GM13977 (cell line): ENCODE measurements at regions not wholly inside any gene's neighbourhood (a gene's known extent, or its start where the extent isn't known, plus 50 kb on each side); places are given as distances from the start of the nearest gene placed in this dataset.

Experiments used
- DNase-seq: peaks from one replicate; pipeline ENCODE4 v3.0.0; 2012; ENCODE audit warnings: low spot score
- CTCF ChIP-seq: IDR thresholded peaks from 2 replicates; pipeline ENCODE4 v1.5.1; 2012; ENCODE audit warnings: mild to moderate bottlenecking, control low read depth; ENCODE audit not compliant: insufficient read depth; ENCODE audit errors: extremely low read depth, missing control alignments
- in situ Hi-C: fragments of 300-500 bp; cut with MboI; formaldehyde crosslinking; loops from one replicate; pipeline ENCODE4 v1.12.0; 2022; ENCODE audit warnings: low sequenced_read_pairs, low pct_unique_long_range_greater_than_20kb, mixed read lengths, inconsistent platforms; ENCODE audit not compliant: unreplicated experiment

DNA sequence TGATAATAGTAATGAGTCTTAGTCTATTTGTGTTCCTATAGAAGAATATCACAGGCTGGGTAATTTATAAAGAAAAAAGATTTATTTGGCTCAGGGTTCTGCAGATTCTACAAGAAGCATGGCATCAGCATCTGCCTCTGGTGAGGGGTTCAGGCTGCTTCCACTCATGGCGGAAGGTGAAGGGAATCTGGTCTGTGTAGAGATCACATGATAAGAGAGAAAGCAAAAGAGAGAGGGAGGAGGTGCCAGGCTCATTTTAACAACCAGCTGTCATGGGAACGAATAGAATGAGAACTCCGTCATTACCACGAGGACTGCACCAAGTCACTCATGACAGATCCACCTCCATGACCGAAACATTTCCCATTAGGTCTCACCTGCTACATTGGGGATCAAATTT is 664.0 kb upstream of the SGO1 start:
- TF ChIP-seq CTCF: no peak
- in situ Hi-C loops: no loop called here
- DNase-seq: no peak

GRCh38 chr3:20846832-20847231 is 660.8 kb upstream of the SGO1 start:
- in situ Hi-C loops: no loop called here
- TF ChIP-seq CTCF: no peak
- DNase-seq: no peak

DNA sequence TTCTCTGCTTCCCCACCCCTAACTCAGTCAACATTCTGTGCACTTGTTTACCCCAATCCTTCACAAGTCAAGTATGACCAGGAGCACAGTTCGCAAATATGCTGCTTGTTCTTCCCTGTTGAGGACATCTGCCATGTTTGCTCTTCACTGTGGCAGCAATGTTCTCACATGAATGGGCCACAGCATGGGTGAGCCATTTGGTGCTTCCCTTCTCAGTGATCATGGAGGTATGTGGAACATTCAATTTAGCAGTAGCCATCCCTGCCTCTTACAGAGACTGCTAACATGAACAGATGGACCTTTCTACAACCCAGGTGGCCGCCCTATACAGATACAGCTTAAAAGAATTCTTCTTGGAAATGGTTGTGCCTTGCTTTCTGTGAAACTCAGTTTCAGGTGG is 660.1 kb upstream of the SGO1 start:
- in situ Hi-C loops: no loop called here
- no peak for DNase-seq
- TF ChIP-seq CTCF: no peak

DNA sequence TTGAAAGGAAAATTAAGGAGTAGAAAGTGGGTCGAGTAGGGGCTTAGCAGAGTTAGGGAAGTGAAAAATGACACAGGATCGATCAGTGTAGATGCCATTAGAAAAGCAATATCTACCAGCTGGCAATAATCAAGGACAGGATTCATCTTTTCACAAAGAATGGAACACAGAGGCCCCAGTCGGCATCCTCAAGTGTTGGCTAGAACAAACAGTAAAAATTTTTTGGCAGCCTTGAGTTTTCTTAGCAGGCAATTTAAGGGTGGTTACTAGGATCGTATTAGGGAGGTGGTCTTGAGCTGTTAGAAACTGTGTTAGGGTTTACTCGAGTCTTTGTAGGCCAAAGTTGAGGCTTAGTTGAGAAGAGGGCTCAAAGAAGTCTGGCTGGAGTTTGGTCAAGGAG is 658.8 kb upstream of the SGO1 start:
- in situ Hi-C loops: no loop called here
- no peak for DNase-seq
- no peak for TF ChIP-seq CTCF

DNA sequence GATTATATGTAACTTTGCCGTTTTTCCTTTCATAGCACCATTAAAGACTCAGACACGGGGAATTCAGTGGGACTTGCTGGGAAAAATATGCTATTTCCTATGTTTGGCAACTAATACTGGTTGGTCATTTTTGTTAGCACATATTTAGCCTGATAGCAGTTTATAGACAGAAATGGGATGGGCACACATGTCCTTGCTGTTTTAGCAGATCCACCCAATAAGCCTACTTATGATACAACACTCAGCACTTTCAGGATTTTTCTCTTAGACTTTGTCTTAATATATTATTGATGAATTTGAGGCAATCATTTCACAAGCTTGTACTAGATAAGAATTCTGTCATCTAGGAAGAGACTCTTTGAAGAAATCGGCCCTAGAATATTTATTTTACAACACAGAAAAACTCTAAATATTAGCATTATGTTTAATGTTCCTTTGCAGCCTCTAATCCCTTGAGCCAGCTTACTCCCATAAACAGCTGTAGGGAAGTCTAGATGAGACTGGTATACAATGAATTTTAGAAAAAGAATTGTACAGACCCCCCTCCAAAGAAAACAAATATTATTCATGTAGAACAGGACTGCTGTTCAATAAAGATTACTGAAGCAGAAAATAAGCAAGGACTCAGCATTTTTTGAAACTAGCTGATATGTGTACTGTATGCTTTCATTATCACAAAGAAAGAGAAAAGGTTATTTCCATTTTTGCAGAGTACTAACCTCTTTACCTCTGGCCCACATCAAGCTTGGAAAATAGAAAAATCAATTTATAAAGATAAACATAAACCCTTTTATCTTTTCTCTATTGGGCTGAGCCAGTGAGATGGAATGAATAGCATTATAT is 656.8 kb upstream of the SGO1 start:
- no peak for TF ChIP-seq CTCF
- in situ Hi-C loops: no loop called here
- no peak for DNase-seq

GRCh38 chr3:20842002-20842401 is 656.0 kb upstream of the SGO1 start:
- in situ Hi-C loops: no loop called here
- DNase-seq: no peak
- TF ChIP-seq CTCF: no peak
